ENCODE measurements at regions not wholly inside any gene's neighbourhood (a gene's known extent, or its start where the extent isn't known, plus 50 kb on each side); places are given as distances from the start of the nearest gene placed in this dataset.

DNA sequence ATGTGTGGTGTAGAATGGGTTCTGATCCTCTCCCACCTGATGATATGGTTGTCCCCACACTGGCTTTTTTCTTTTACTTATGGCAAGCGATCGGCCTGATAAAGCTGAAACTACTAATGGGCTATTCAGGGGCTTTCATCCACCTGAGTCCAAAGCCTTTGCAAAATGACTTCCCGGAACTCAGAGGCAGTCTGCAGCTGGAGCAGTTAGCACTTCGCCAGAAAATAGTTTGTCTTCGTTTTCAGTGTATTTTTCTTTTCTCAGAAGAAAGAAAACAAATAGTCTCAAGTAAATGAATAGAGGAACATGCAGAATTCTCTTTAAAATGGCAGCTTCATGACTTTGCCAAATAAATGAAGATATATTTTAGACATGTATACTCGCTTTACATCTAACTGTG, 306.0 kb upstream of the ADAMTS9 start:
- TF ChIP-seq, protein P1, sequence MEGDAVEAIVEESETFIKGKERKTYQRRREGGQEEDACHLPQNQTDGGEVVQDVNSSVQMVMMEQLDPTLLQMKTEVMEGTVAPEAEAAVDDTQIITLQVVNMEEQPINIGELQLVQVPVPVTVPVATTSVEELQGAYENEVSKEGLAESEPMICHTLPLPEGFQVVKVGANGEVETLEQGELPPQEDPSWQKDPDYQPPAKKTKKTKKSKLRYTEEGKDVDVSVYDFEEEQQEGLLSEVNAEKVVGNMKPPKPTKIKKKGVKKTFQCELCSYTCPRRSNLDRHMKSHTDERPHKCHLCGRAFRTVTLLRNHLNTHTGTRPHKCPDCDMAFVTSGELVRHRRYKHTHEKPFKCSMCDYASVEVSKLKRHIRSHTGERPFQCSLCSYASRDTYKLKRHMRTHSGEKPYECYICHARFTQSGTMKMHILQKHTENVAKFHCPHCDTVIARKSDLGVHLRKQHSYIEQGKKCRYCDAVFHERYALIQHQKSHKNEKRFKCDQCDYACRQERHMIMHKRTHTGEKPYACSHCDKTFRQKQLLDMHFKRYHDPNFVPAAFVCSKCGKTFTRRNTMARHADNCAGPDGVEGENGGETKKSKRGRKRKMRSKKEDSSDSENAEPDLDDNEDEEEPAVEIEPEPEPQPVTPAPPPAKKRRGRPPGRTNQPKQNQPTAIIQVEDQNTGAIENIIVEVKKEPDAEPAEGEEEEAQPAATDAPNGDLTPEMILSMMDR (IDR thresholded peaks at IDR 0.05): no peak
- no peak for TF ChIP-seq EP300 (IDR thresholded peaks at IDR 0.05; ENCODE audit: low read depth)

Measured in transverse colon (tissue), 3 donors.